ENCODE measurements at regions not wholly inside any gene's neighbourhood (a gene's known extent, or its start where the extent isn't known, plus 50 kb on each side); places are given as distances from the start of the nearest gene placed in this dataset.

DNA sequence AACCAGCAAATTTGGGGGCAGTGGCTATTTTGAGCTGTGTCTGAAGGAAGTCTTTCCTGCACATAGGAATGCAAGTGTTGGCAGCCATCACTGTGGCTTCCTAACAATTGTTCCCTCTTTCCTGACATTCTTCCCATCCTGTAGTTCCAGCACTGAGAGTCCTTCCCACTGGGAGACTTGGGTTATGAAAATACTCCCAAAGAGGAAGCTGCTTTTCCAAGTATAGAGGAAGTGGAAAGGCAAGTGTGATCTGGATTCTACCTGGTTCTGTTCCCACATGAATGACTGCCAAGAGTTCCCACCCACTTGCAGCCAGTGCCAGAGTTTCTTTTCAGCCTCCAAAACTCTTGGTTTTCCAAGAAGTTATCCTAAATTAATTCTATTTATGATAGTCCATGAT is 98.5 kb upstream of the CD53 start:
- H3K4me1 ChIP-seq, result peaks cover 0 to 6% (median 0%) of the 10 kb centered on the region in 6 donors
- H3K9me3 ChIP-seq, result no peaks in the 10 kb centered on the region
- DNase-seq, result no peak
- intact Hi-C loops (cut with DNase I; ENCODE audit: low total_unique reads), result loop anchor here (10.0 kb wide), 1 partner anchor 250 kb away; no protein-coding TSS in a partner anchor
- H3K27me3 ChIP-seq (replicated peaks in 1 of 7), result no peaks in the 10 kb centered on the region
- no peaks in the 10 kb centered on the region for H3K36me3 ChIP-seq
- TF ChIP-seq, protein P1, sequence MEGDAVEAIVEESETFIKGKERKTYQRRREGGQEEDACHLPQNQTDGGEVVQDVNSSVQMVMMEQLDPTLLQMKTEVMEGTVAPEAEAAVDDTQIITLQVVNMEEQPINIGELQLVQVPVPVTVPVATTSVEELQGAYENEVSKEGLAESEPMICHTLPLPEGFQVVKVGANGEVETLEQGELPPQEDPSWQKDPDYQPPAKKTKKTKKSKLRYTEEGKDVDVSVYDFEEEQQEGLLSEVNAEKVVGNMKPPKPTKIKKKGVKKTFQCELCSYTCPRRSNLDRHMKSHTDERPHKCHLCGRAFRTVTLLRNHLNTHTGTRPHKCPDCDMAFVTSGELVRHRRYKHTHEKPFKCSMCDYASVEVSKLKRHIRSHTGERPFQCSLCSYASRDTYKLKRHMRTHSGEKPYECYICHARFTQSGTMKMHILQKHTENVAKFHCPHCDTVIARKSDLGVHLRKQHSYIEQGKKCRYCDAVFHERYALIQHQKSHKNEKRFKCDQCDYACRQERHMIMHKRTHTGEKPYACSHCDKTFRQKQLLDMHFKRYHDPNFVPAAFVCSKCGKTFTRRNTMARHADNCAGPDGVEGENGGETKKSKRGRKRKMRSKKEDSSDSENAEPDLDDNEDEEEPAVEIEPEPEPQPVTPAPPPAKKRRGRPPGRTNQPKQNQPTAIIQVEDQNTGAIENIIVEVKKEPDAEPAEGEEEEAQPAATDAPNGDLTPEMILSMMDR (IDR thresholded peaks at IDR 0.05 in 8 of 11, conservative IDR thresholded peaks at IDR 0.05 in 3 of 11), result no peak
- TF ChIP-seq POLR2AphosphoS5 (IDR thresholded peaks at IDR 0.05) (no peak), POLR2A (IDR thresholded peaks at IDR 0.05) (no peak)
- H3K27ac ChIP-seq, result no peak overlapping the region
- no peak overlapping the region for H3K4me3 ChIP-seq

DNA sequence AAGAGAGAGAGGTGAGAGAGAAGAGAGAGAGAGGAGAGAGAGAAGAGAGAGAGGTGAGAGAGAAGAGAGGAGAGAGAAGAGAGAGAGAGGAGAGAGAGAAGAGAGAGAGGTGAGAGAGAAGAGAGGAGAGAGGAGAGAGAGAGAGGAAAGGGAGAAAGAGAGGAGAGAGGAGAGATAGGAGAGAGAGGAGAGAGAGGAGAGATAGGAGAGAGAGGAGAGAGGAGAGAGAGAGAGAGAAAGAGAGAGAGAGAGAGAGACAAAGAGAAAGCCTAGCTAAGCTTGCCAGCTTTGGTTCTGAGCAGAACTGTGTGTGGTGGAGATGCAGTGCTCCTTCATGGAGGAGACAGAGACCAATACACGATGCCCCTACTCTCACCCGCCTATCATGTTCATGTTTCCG is 99.1 kb upstream of the KCNA3 start:
- H3K4me1 ChIP-seq, result peaks cover 0 to 6% (median 0%) of the 10 kb centered on the region in 6 donors
- H3K27ac ChIP-seq, result no peak overlapping the region
- 41 to 69% (median 57%) methylated on average over 3 of the region's 3 CpGs for WGBS, 5 donors
- no peaks in the 10 kb centered on the region for H3K27me3 ChIP-seq (replicated peaks in 1 of 7)
- H3K9me3 ChIP-seq, result no peaks in the 10 kb centered on the region
- DNase-seq, result no peak
- no peak overlapping the region for H3K4me3 ChIP-seq
- no peak for TF ChIP-seq POLR2AphosphoS5 (IDR thresholded peaks at IDR 0.05)
- TF ChIP-seq POLR2A (IDR thresholded peaks at IDR 0.05), result no peak
- TF ChIP-seq, protein P1 (IDR thresholded peaks at IDR 0.05 in 8 of 11, conservative IDR thresholded peaks at IDR 0.05 in 3 of 11), result no peak
- intact Hi-C loops (cut with DNase I; ENCODE audit: low total_unique reads), result loop anchor here (10.0 kb wide), 1 partner anchor 249 kb away; no protein-coding TSS in a partner anchor
- H3K36me3 ChIP-seq, result no peaks in the 10 kb centered on the region

DNA sequence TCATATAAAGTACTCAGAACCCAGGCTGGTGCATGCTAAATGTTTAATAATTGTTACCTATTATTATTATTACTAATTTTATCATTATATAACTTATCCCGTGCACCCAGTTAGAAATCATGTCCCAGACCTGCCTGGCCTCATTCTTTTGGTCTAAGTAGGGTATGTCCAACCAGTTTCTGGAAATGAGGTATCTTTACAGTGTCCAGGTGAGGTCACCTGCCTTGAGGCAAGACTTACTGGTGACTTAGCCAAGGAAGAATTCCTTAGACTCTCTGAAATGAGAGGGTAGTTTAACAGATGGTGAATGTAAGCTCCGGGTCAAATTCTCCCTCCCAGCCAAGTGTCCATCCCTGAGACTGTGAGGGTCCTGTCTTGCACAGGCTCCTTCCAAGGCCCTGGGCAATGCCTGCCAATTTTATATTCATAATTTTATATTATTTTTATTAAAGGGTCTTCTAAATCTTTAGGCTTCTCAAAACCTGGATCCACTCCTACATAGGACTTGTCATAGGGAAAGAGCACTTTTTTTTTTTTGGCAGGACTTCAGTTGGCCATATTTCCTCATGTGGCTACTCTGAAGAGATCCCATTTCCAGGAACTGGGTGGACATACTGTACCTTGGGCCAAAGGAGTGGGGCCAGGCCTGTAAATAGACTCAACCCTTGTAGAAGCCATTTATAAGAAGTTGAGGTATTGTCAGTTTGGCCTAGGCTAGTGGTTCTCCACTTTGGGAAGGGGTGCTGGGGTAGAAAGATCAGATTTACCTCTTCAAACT is 96.7 kb upstream of the KCNA3 start:
- WGBS, 5 donors, result 86 to 93% (median 89%) methylated on average over 2 of the region's 2 CpGs
- no peak for TF ChIP-seq POLR2AphosphoS5 (IDR thresholded peaks at IDR 0.05)
- TF ChIP-seq POLR2A (IDR thresholded peaks at IDR 0.05), result no peak
- TF ChIP-seq, protein P1 (IDR thresholded peaks at IDR 0.05 in 8 of 11, conservative IDR thresholded peaks at IDR 0.05 in 3 of 11), result no peak
- intact Hi-C loops (cut with DNase I; ENCODE audit: low total_unique reads), result loop anchor here (10.0 kb wide), 1 partner anchor 247 kb away; no protein-coding TSS in a partner anchor

DNA sequence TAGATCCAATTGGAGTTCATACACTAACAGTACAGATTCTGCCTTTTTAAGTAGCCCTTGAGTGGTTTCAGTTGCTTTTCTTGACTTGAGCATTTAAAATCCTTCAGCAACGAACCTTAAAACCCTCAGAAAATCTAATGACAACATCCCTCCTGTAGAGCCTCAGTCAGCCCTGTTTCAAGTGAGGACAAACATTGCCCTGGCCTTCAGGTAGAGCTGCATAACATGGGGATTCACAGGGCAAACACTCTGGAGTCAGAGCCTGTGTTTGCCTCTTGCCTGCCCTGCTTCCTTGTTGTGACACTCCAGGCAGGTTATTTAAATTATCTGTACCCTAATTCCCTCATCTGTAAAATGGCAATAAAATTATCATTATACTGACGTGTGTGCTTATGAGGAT is 96.1 kb upstream of the KCNA3 start:
- Histone ChIP-seq H3K4me3 (no peak overlapping the region), H3K36me3 (no peaks in the 10 kb centered on the region), H3K27ac (no peak overlapping the region), H3K27me3 (replicated peaks in 1 of 7) (peaks cover 0 to 7% (median 0%) of the 10 kb centered on the region in 7 donors), H3K4me1 (peaks cover 0 to 10% (median 0%) of the 10 kb centered on the region in 6 donors), H3K9me3 (no peaks in the 10 kb centered on the region)
- intact Hi-C loops (cut with DNase I; ENCODE audit: low total_unique reads), result loop anchor here (10.0 kb wide), 1 partner anchor 246 kb away; no protein-coding TSS in a partner anchor
- WGBS, 5 donors, result 66 to 79% (median 68%) methylated on average over 2 of the region's 2 CpGs
- no peak for TF ChIP-seq POLR2AphosphoS5 (IDR thresholded peaks at IDR 0.05)
- no peak for TF ChIP-seq POLR2A (IDR thresholded peaks at IDR 0.05)
- TF ChIP-seq, protein P1 (IDR thresholded peaks at IDR 0.05 in 8 of 11, conservative IDR thresholded peaks at IDR 0.05 in 3 of 11), result no peak
- DNase-seq, result no peak

More for the DNA sequence above, 96.7 kb upstream of the KCNA3 start:
- no peaks in the 10 kb centered on the region for H3K36me3 ChIP-seq
- H3K9me3 ChIP-seq, result no peaks in the 10 kb centered on the region
- H3K27ac ChIP-seq, result no peak overlapping the region
- no peak overlapping the region for H3K4me3 ChIP-seq
- H3K4me1 ChIP-seq, result peaks cover 0 to 6% (median 0%) of the 10 kb centered on the region in 6 donors
- no peak for DNase-seq
- peaks cover 0 to 7% (median 0%) of the 10 kb centered on the region in 7 donors for H3K27me3 ChIP-seq (replicated peaks in 1 of 7)
